NCI-H748 (cell line): ENCODE measurements at regions not wholly inside any gene's neighbourhood (a gene's known extent, or its start where the extent isn't known, plus 50 kb on each side); places are given as distances from the start of the nearest gene placed in this dataset.

Source experiments
- DNase-seq: peaks from one replicate; lab custom pipeline; 2025; ENCODE audit not compliant: unreplicated experiment; lab: John Stamatoyannopoulos, UW

- DNase-seq, result no peak
Measured at GRCh38 chr18:27699137-27699536, 477.8 kb downstream of the CDH2 start.

- no peak for DNase-seq
Measured at GRCh38 chr18:27696148-27696547, 480.8 kb downstream of the CDH2 start.

GRCh38 chr18:27695503-27695902, 481.4 kb downstream of the CDH2 start:
- no peak for DNase-seq

GRCh38 chr18:27695052-27695451, 481.9 kb downstream of the CDH2 start:
- no peak for DNase-seq

DNA sequence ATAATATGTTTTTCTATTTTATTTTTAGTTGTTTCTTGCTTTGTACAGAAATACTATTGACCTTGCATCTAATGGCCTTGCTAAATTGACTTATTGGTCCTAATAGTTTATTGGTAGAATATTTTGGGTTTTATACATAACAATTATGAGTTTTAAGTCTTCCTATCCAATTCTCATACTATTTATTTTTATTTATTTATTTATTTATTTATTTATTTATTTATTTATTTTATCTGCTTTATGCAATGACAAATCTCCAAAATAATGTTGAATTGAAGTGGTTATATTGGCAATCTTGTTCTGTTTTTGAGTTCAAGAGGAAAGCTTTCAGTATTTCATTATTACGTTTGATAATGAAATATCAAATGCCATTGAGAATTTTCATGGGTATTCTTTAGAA, 488.3 kb downstream of the CDH2 start:
- DNase-seq, result no peak

DNA sequence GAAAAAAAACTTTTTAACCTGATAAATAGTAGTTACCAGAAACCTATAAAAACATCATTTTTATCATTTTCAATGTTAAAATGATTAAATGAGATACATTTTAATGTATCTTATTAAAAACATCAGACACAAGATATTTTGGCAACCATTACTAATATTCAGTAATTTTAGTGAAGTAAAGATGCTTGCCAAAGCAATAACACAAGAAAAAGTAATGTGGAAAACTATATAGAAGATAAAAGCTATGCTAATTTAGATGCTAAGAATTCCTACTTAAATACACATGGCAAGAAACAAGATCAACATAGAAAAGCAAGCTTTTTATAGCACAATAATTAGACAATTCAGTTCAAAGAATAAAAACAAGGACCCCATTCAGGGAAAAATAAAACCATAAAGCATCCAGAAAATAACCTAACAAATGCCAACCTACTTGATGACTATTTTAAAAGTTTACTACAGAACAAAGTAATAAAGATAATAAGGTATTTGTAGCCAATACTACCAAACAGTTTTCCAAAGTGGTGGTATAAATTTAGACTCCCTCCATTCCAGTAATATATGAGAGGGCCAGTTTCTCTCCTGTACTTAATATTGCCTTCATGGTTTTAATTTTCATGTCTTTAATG, 489.5 kb downstream of the CDH2 start:
- DNase-seq, result no peak

DNA sequence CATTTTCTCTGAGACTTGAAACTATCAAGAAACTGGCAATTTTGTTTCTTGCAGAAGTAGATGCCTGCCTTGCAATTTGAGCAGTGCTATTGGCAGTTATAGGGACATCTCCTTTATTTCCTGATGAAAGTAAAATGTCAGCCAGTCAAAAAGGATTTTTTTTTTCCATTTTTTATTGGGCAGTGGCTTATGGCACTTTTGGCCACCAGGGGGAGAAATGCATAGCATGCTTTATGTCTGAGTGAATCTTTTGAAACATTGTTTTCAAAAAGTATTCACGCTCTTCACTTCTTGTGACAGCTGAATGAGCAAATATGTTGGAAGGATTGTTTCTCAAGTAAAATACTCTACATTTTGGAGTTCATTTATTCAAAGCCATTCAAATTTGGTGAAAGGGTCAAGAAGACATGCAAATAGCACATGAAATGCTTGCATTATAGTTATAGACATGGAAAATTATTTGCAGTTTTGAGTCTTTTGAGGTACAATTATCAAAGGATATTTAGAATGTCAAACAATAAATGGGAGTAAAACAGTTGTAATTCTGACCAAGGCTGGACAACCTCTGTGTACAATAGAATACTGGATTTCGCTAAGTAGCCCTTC, 491.0 kb downstream of the CDH2 start:
- peak; percentile 55 for DNase-seq

DNA sequence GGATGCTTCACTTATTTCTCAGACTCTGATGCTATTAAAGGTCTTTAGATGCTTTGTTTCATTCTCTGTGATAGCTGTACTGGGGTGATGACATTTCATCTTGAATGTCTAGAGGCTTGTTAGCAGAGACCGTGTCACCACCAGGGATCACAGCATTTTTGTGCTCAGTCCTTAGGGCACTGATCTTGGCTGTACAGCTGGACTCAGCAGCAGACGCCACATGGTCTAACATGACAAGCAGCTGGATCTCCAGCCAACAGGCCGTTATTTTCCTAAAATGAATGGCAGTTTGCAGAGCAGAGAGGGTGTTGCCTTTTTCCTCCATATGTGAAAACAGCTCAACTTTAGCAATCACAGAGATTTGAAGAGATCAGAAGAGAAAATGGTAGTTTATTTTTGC, 491.8 kb downstream of the CDH2 start:
- no peak for DNase-seq

GRCh38 chr18:27674411-27674810, 489.3 kb upstream of the CHST9 start:
- no peak for DNase-seq

GRCh38 chr18:27673861-27674260, 488.8 kb upstream of the CHST9 start:
- DNase-seq, result no peak

DNA sequence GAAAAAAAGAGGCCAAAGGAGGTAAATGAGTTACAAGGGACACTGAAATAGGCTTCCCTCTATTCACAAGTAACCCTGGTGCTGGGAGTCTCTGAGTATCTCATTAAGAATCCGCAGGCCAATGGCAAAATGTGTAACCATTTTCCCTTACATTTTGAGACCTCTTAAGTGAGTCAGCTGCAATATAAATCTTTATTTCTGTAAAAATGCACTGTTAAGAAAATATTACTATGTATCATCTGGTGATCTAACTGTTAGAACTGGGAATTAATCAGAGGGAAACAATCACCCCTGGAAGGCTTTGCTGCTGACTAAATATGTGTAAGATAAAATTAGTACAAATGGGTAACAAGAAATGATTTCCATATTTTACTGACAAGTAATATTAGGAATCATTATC, 483.1 kb upstream of the CHST9 start:
- DNase-seq, result no peak

DNA sequence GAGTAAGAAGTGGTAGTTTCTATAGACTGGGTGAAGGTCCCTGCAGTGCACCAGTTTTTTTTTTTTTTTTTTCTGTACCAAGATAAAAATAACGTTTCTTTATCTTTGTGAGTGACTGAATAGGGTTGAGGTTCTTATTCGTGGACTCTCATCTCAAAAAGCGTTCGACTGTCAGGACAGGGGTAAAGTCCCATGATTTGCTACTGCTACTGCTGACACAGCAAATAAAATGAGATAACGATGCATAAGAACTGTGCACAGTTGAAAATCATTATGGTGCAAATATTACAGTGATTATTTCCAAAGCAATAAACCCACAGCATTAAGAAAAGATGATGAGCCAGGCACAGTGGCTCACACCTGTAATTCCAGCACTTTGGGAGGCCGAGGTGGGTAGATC, 482.0 kb upstream of the CHST9 start:
- DNase-seq, result no peak

GRCh38 chr18:27666016-27666415, 480.9 kb upstream of the CHST9 start:
- no peak for DNase-seq

- DNase-seq, result no peak
Measured at GRCh38 chr18:27665264-27665799, 480.2 kb upstream of the CHST9 start.

DNA sequence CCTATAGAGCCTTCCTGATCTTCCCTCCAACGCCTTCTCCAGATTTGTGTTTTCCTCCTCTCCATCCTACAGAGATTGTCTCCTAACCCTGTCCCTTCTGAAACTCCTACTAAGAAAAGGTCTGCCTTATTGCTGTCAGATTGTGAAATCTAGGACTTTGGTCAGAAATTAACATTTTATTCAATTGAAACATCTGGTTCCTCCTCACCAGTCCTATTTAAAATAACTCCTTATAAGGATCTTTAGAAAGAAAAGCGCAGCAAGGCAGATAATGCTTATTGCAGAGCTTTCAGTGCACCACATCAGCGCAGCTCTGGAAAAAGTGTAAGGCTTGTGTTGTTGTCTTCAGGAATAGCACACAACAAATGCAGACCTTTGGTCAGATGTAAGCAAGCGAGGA, 477.8 kb upstream of the CHST9 start:
- DNase-seq, result no peak

DNA sequence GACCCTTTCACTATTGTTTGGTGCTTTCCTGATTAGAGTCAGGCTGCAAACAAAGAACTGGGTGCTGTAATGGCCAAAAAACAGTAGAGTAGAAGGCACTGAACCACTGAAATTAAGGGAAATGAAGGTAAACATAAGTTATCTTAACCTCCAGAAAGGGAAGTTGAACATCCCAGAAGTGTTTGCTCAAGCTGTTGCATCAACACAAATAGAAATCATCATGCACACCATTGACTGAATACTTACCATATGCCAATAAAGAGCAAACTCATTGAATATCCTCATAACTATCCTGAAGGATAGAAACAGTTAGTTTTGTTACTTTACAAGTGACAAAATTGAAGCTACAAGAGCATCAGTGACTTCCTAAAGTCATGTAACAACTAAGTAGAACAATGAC, 477.4 kb upstream of the CHST9 start:
- no peak for DNase-seq

DNA sequence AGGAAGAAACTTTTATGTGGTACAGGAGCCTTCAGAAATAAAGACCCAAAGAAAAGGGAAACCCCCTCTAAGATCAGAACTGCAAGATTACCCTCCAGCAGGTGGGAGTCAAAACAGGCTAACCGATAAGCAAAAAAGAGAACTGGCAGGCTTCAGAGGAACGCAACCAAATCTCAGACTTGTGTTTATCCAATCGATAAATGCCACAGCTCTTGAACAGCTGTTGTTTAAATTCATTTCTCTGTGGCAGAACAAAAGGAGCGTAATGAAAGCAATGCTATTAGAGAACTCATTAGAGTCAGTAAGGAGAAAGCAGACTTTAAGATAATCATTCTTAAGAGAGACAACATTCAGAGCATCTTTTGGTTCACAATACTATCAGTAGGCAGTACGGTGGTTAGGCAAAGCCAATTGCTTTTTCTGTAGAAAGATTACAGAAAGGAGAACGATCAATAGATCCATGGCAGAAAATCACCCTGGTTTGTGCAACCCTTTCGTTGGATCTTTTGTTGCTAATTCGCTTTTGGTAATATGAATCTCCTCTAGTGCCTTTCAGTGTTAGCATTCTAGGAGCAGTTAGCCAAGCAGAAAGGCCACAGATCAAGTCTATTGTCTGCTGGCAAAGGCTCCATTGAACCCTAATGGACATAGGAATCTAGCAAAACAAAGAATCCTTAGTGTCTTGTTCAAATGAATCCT, 476.4 kb upstream of the CHST9 start:
- peak; percentile 65 for DNase-seq

DNA sequence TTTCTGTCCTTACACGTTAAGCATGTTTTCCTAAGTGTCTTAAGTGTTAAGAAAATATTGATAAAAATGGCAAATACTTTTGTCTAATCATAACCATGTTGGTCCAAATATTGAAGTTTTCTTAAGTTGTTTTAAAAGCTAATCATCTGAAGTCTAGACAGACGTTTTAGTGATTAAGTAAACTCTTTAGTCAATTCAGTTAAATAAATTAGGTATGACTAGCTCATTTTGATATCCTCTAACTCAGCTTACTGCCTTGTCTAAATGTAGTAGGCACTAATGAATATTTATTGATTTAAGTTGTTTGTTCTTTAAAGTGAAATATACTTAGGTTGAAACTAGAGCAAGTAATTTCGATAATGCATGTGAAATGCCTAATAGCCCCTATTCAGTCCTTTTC, 471.8 kb upstream of the CHST9 start:
- no peak for DNase-seq

GRCh38 chr18:27656167-27656778, 471.2 kb upstream of the CHST9 start:
- no peak for DNase-seq

DNA sequence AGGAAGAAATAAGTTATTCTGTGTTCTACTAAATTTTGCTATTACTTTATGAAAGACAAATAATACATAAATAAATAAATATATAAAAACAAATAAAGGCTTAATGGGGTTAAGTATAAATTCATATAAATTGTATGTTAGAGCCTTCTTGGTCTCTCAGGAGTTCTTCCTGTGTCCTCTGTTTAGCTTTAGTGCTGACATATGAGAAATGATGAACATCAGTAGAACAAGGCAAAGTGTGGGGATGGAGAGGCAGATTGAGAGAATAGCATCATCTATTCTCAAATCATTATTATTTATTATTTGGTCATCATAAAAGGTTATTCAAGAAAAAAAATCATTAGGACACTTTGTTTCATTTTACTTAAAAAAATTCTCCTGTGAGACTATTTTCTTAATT, 468.1 kb upstream of the CHST9 start:
- DNase-seq, result no peak

DNA sequence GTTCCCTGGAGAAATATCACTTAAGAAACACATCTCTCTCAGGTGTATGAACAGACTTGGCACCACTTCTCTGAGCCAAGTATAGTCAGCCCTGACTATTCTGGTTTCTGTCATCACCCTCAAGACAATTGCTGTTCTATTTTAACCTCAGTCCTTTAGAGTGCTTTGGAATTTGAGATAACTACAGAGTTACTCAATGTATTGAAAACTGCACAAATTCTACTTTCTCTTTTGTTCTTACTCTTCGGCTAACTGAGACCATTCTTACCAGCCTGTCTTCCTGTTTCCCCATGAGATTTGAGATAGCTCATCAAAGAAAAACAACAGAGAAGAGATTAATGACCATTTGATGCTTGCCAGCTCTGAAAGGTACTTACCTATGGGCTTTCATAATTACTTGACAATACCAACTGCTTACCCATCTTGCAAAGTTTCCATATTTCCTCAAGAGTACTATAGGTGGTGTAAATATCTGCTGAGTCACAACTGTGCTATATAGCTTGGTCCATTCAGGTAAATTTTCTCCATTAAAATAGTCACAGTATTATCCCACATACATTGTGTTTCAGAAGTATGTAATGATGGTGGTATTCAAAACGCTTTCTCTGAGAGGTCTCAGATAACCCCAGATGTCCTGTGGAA, 467.5 kb upstream of the CHST9 start:
- DNase-seq, result no peak
